GM19438 (cell line): ENCODE measurements at regions not wholly inside any gene's neighbourhood (a gene's known extent, or its start where the extent isn't known, plus 50 kb on each side); places are given as distances from the start of the nearest gene placed in this dataset.

Experiments
- ATAC-seq: cut with Tn5 transposase; IDR thresholded peaks from one replicate; pipeline ENCODE4 v1.9.1; 2021; ENCODE audit warnings: low read depth; ENCODE audit not compliant: unreplicated experiment

GRCh38 chr16:85381738-85382592, 231.2 kb upstream of the GSE1 start:
- ATAC-seq, result no peak

- ATAC-seq, result no peak
These were observed 230.4 kb upstream of the GSE1 start for GRCh38 chr16:85382717-85383118.

- ATAC-seq, result no peak
These were observed 229.0 kb upstream of the GSE1 start for GRCh38 chr16:85383836-85384832.

GRCh38 chr16:85384833-85385462, 228.2 kb upstream of the GSE1 start:
- no peak for ATAC-seq

GRCh38 chr16:85385463-85386331, 227.4 kb upstream of the GSE1 start:
- no peak for ATAC-seq

GRCh38 chr16:85386467-85387170, 226.5 kb upstream of the GSE1 start:
- ATAC-seq, result no peak

GRCh38 chr16:85387171-85387507, 226.0 kb upstream of the GSE1 start:
- no peak for ATAC-seq

- ATAC-seq, result no peak
These were observed 225.3 kb upstream of the GSE1 start for GRCh38 chr16:85387731-85388295.

GRCh38 chr16:85389679-85390470, 223.2 kb upstream of the GSE1 start:
- ATAC-seq, result no peak

GRCh38 chr16:85390511-85391174, 222.5 kb upstream of the GSE1 start:
- no peak for ATAC-seq

GRCh38 chr16:85391175-85391707, 221.9 kb upstream of the GSE1 start:
- ATAC-seq, result no peak

GRCh38 chr16:85391769-85392583, 221.1 kb upstream of the GSE1 start:
- no peak for ATAC-seq

- no peak for ATAC-seq
These were observed 220.1 kb upstream of the GSE1 start for GRCh38 chr16:85392756-85393673.

GRCh38 chr16:85393674-85394451, 219.3 kb upstream of the GSE1 start:
- no peak for ATAC-seq
